Fibroblast of villous mesenchyme (primary cell): ENCODE measurements at regions not wholly inside any gene's neighbourhood (a gene's known extent, or its start where the extent isn't known, plus 50 kb on each side); places are given as distances from the start of the nearest gene placed in this dataset.
A peak's percentile ranks its signal among the peaks of the same experiment; 100 is the strongest.

Experiments
- DNase-seq: peaks from one replicate; pipeline ENCODE4 v3.0.0-alpha.2; 2010; ENCODE audit warnings: low read depth
- H3K4me3 ChIP-seq: 2 replicates; pipeline ENCODE4 v1.5.1; 2011; ENCODE audit warnings: low read depth, mild to moderate bottlenecking, low read length
- TF ChIP-seq, protein P1 (sequence below): IDR thresholded peaks from 2 replicates; pipeline ENCODE4 v1.5.1; 2012; ENCODE audit warnings: low read depth, mild to moderate bottlenecking, low read length; ENCODE audit not compliant: insufficient read depth

DNA sequence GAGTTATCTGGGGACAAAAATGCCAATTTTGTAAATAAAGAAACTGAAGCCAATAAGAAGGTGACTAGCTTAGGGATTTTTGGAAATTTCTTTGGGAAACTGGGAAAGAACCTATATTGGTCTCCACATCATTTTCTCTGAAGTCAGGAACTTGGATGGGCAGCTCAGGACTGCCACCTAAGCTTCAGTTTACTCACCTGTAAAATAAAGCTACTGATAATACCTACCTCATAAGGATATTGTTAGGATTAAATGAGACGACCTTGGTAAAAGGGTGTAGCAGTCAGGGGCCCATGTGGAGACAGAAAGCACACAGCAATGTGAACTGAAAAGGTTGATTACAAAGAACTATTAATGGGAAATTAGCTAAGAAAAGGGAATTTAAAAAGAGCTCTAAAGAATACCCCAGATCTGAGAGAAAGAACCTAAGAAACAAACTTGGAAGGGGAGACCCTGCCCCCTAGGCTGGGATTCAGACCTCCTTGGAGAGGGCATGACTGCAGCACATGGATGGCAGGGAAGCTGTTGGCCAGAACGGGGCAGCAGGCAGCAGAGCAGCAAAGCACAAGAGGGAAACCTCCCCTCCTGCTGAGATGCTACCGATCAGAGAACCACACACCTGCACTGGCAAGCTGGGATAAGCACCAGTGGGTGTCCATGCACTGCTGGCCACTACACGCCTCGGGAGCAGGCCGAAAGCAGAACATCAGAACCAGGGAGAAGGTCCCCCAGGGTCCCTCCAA is 83.7 kb upstream of the THBS1 start:
- TF ChIP-seq, protein P1, sequence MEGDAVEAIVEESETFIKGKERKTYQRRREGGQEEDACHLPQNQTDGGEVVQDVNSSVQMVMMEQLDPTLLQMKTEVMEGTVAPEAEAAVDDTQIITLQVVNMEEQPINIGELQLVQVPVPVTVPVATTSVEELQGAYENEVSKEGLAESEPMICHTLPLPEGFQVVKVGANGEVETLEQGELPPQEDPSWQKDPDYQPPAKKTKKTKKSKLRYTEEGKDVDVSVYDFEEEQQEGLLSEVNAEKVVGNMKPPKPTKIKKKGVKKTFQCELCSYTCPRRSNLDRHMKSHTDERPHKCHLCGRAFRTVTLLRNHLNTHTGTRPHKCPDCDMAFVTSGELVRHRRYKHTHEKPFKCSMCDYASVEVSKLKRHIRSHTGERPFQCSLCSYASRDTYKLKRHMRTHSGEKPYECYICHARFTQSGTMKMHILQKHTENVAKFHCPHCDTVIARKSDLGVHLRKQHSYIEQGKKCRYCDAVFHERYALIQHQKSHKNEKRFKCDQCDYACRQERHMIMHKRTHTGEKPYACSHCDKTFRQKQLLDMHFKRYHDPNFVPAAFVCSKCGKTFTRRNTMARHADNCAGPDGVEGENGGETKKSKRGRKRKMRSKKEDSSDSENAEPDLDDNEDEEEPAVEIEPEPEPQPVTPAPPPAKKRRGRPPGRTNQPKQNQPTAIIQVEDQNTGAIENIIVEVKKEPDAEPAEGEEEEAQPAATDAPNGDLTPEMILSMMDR, result no peak
- no peak for DNase-seq

DNA sequence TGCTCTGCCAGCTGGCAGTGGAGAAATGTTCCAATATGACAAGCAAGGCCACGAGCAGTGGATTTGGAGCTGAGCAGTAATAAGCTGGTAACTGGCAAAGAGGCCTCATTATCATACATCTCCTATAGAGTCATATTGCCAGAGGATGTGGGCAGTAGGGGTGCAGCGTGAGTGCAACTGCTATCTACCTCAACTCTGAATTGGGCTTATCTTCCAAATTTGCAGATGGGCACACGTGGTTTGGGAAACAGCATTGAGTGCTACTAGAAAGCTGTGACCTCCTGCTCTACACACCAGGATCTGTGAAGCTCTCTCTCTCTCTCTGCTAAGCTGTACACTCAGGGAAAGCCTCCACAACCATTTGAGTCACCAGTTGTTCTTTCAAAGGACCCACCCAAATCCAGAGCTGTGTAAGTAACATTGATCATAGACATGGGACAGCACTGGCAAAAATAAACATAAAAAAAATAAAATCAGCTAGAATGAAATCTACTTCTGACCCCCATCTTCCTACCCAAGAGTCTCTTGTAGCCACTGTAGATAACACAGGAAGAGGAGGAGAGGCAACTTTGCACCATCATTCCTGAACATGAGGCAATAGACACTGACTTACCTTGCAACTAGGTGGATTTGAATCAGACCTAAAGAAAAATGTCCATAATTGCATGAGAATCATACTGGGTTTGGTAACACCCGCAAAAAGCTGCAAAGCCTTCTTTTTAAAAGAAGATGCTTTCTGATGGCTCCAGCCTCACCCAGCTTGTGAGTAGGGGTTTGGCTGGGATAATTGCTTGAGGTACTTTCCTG is 82.9 kb upstream of the THBS1 start:
- DNase-seq, result no peak
- no peak overlapping the region for H3K4me3 ChIP-seq
- TF ChIP-seq, protein P1, result no peak

More for the DNA sequence above, 83.7 kb upstream of the THBS1 start:
- H3K4me3 ChIP-seq, result no peak overlapping the region

DNA sequence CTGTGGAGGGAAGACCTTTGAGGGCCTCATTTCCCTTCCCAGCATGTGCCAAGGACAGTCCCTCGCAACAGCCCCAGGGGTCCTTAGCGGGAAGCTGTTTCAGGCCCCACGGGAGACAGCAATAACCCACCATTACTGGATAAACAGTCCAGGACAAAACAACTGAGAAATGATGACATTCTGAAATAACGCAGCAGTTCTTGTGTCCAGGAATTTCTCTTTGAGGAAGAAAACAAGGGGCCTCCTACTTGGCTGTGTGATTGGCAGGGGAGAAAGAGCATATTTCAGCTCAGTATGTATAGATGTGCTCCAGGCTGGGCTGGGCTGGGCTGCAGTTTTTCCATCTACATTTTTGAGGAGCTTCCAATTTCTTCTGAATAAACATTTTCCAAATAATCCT is 82.2 kb upstream of the THBS1 start:
- TF ChIP-seq, protein P1, result no peak
- no peak for DNase-seq

DNA sequence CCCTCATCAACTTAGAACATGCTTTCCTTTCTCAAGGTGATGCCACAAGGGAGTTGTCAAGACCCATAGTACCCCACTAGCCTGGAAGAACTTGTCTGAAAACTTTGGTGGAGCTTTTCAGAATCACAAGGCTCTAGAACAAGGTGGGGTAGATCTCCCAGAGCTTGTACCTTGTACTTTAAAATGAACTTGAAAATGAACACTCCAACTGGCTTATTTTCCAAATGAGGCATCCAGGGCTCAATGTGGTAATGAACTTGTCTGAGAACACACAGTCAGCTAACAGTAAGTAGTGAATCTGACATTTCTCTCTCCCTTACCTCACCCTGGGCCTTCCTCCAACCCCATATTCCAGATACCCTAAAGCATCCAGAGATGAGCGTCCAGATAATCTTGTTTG is 81.8 kb upstream of the THBS1 start:
- TF ChIP-seq, protein P1, result no peak
- H3K4me3 ChIP-seq, result no peak overlapping the region
- DNase-seq, result no peak

More for the DNA sequence above, 82.2 kb upstream of the THBS1 start:
- no peak overlapping the region for H3K4me3 ChIP-seq

DNA sequence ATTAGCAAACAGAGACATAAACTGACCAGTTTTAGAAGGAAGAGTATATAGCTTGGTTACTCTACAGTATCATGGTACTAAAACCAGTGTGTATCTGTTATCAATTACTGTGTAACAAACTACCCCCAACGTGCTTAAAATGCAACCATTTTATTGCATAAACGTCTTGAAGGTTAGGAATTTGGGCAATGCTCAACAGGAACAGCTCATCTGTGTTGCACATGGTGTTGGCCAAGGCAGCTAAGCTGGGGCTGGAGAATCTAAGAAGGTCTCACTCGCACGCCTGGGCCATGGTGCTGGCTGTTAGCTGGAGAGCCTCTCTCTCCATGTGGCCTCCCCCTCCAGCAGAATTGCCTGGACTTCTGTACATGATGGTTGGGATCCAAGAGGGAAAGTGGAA is 81.2 kb upstream of the THBS1 start:
- no peak for DNase-seq
- no peak overlapping the region for H3K4me3 ChIP-seq
- TF ChIP-seq, protein P1, result no peak

DNA sequence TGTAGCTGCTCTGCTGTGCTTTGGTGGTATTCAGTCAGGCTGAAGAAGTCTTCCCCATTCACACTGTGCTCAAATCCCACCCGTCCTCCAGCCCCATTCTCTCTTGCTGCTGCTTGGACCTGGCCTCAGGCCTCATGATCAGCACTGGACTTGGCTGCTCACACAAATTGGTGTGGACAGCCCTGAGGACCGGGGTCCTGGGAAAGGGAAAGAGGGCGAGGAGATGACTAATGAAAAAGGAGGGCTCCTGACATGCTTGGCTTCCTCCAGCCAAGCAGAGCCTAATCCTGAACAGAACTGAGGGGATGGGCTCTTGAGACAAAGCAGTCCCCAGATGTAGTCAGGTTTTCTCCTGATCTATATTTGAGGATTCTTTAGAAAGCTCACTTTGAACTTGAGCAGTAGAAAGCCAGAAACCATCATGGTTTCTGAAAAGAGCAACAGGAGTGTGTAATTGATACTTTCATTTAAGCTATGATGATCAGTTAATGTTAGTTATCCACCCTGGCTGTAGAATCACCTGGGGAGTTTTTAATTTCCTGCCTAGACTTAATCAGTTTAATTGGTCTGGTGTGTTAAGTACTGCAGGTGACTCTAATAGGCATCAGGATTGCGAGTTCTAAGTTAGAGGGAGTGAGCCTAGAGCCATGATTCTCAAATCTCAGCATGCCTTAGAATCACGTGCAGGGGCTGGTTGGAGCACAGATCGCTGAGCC is 79.4 kb upstream of the THBS1 start:
- TF ChIP-seq, protein P1, result no peak
- peak; percentile 65 for DNase-seq
- H3K4me3 ChIP-seq, result no peak overlapping the region
